ENCODE measurements at regions not wholly inside any gene's neighbourhood (a gene's known extent, or its start where the extent isn't known, plus 50 kb on each side); places are given as distances from the start of the nearest gene placed in this dataset.
"Not testable (repeated sequence)": the region's sequence is repeated elsewhere in the genome, so short reads cannot be mapped to it uniquely, and the experiment has no call there.

DNA sequence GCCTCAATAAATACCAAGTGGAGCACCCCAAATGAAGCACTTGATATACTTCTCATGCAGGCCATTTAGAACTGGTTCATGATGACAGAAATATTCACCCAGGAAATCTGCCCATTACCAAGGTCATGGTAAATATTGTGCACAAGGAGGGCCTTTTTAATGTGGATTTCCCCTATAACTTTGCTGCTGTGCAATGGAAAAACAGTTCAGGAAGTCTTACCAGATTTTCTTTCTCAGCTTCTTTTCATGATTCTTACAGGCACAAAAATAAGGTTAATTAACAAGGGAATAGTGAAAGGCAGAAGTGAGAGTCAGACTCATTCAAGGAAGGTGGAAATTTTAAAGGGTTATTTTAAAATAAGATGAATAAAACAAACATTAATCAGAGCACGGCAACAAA lies 904.3 kb upstream of the GRIA3 start:
- Histone ChIP-seq H3K79me2 (no peaks in the 10 kb centered on the region), H3K27me3 (no peaks in the 10 kb centered on the region), H3K4me1 (ENCODE audit: insufficient read depth) (no peaks in the 10 kb centered on the region), H3K4me2 (no peak overlapping the region), H2AFZ (no peak overlapping the region), H3K9me2 (replicated peaks; ENCODE audit: insufficient read depth) (no peaks in the 10 kb centered on the region), H3K36me3 (replicated peaks; ENCODE audit: insufficient read depth, low read depth) (no peaks in the 10 kb centered on the region), H3K27ac (no peak overlapping the region), H3K4me3 (no peak overlapping the region), H3K9me3 (ENCODE audit: low read depth) (no peaks in the 10 kb centered on the region), H4K20me1 (ENCODE audit: insufficient read depth, poor library complexity, severe bottlenecking) (no peaks in the 10 kb centered on the region)
- DNase-seq (ENCODE audit: low spot score): no peak
- TF ChIP-seq EZH2phosphoT487 (IDR thresholded peaks at IDR 0.05; ENCODE audit: low read depth, severe bottlenecking, unreplicated experiment) (no peak), EZH2 (IDR thresholded peaks at IDR 0.05; ENCODE audit: borderline replicate concordance) (no peak)
- TF ChIP-seq, protein P1, sequence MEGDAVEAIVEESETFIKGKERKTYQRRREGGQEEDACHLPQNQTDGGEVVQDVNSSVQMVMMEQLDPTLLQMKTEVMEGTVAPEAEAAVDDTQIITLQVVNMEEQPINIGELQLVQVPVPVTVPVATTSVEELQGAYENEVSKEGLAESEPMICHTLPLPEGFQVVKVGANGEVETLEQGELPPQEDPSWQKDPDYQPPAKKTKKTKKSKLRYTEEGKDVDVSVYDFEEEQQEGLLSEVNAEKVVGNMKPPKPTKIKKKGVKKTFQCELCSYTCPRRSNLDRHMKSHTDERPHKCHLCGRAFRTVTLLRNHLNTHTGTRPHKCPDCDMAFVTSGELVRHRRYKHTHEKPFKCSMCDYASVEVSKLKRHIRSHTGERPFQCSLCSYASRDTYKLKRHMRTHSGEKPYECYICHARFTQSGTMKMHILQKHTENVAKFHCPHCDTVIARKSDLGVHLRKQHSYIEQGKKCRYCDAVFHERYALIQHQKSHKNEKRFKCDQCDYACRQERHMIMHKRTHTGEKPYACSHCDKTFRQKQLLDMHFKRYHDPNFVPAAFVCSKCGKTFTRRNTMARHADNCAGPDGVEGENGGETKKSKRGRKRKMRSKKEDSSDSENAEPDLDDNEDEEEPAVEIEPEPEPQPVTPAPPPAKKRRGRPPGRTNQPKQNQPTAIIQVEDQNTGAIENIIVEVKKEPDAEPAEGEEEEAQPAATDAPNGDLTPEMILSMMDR (IDR thresholded peaks at IDR 0.05; ENCODE audit: poor library complexity): no peak
- 79% methylated on average over 1 of the region's 1 CpG for WGBS (ENCODE audit: low lambda C conversion rate, missing lambda C conversion rate)

- WGBS (ENCODE audit: low lambda C conversion rate, missing lambda C conversion rate): 75% methylated on average over 5 of the region's 5 CpGs
- not testable (repeated sequence) for H3K27ac ChIP-seq, H3K4me3 ChIP-seq
Measured at GRCh38 chrX:122299822-122300221, 884.3 kb upstream of the GRIA3 start.

DNA sequence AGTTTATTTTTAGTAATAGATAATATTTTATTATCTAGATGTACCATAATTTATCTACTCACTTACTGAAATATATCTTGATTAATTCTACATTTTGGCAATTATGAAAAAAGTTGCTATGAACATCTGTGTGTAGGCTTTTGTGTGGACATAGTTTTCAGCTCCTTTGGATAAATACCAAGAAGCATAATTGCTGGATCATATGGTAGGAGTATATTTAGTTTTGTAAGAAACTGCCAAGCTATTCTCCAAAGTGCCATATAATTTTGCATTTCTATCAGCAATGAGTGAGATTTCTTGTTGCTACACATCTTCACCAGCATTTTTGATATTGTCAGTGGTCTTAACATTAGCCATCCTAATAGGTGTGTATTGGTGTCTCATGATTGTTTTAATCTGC lies 882.6 kb upstream of the GRIA3 start:
- no peaks in the 10 kb centered on the region for H3K4me1 ChIP-seq (ENCODE audit: insufficient read depth)
- H3K79me2 ChIP-seq: no peaks in the 10 kb centered on the region
- H2AFZ ChIP-seq: no peak overlapping the region
- no peak overlapping the region for H3K4me3 ChIP-seq
- no peaks in the 10 kb centered on the region for H3K9me2 ChIP-seq (replicated peaks; ENCODE audit: insufficient read depth)
- H3K9me3 ChIP-seq (ENCODE audit: low read depth): no peaks in the 10 kb centered on the region
- no peak overlapping the region for H3K27ac ChIP-seq
- H3K27me3 ChIP-seq: no peaks in the 10 kb centered on the region
- DNase-seq (ENCODE audit: low spot score): no peak
- no peak for TF ChIP-seq EZH2 (IDR thresholded peaks at IDR 0.05; ENCODE audit: borderline replicate concordance)
- TF ChIP-seq, protein P1 (IDR thresholded peaks at IDR 0.05; ENCODE audit: poor library complexity): no peak
- no peak for TF ChIP-seq EZH2phosphoT487 (IDR thresholded peaks at IDR 0.05; ENCODE audit: low read depth, severe bottlenecking, unreplicated experiment)
- no peak overlapping the region for H3K4me2 ChIP-seq
- H3K36me3 ChIP-seq (replicated peaks; ENCODE audit: insufficient read depth, low read depth): no peaks in the 10 kb centered on the region
- no peaks in the 10 kb centered on the region for H4K20me1 ChIP-seq (ENCODE audit: insufficient read depth, poor library complexity, severe bottlenecking)

More at GRCh38 chrX:122299822-122300221, 884.3 kb upstream of the GRIA3 start:
- H3K4me1 ChIP-seq (ENCODE audit: insufficient read depth); H3K9me3 ChIP-seq (ENCODE audit: low read depth); H2AFZ ChIP-seq; H3K4me2 ChIP-seq; H4K20me1 ChIP-seq (ENCODE audit: insufficient read depth, poor library complexity, severe bottlenecking); H3K9me2 ChIP-seq (replicated peaks; ENCODE audit: insufficient read depth); H3K36me3 ChIP-seq (replicated peaks; ENCODE audit: insufficient read depth, low read depth); DNase-seq (ENCODE audit: low spot score); H3K79me2 ChIP-seq; H3K27me3 ChIP-seq: not testable (repeated sequence)

DNA sequence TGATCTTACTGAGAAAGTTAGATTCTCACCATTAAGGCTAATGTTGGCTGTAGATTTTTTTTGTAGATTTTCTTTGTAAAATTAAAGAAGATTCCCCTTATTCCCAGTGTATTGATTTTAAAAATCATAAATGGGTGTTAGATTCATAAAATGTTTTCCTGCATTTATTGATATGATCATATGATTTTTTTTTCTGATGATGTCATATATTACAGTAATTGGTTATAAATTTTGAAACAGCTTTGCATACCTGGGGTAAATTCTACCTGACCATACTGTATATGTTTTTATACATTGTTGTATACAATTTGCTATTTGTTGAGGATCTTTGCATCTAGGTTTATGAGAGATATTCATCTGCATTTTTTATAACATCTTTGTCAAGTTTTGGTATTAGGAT lies 880.3 kb upstream of the GRIA3 start:
- TF ChIP-seq EZH2 (IDR thresholded peaks at IDR 0.05; ENCODE audit: borderline replicate concordance) (no peak), EZH2phosphoT487 (IDR thresholded peaks at IDR 0.05; ENCODE audit: low read depth, severe bottlenecking, unreplicated experiment) (no peak)
- TF ChIP-seq, protein P1 (IDR thresholded peaks at IDR 0.05; ENCODE audit: poor library complexity): no peak
- H2AFZ ChIP-seq: no peak overlapping the region
- no peaks in the 10 kb centered on the region for H3K9me3 ChIP-seq (ENCODE audit: low read depth)
- no peak overlapping the region for H3K27ac ChIP-seq
- H3K4me3 ChIP-seq: no peak overlapping the region
- no peaks in the 10 kb centered on the region for H3K36me3 ChIP-seq (replicated peaks; ENCODE audit: insufficient read depth, low read depth)
- no peaks in the 10 kb centered on the region for H4K20me1 ChIP-seq (ENCODE audit: insufficient read depth, poor library complexity, severe bottlenecking)
- H3K9me2 ChIP-seq (replicated peaks; ENCODE audit: insufficient read depth): no peaks in the 10 kb centered on the region
- no peaks in the 10 kb centered on the region for H3K4me1 ChIP-seq (ENCODE audit: insufficient read depth)
- no peak overlapping the region for H3K4me2 ChIP-seq
- H3K79me2 ChIP-seq: no peaks in the 10 kb centered on the region
- DNase-seq (ENCODE audit: low spot score): no peak
- H3K27me3 ChIP-seq: no peaks in the 10 kb centered on the region

Measured in hepatocyte (in vitro differentiated cells).